GM12878 (cell line): ENCODE measurements at regions not wholly inside any gene's neighbourhood (a gene's known extent, or its start where the extent isn't known, plus 50 kb on each side); places are given as distances from the start of the nearest gene placed in this dataset.

Source experiments
- ATAC-seq: fragments of 200-7000 bp; cut with Tn5 transposase; 3 replicates; pipeline ENCODE4 v1.9.1; 2020; ENCODE audit warnings: mild to moderate bottlenecking, moderate library complexity
- BruUV-seq: library from RNA; stranded (reverse); fragments of 400-500 nt; replicated peaks from 2 replicates; lab custom pipeline; 2021; lab: Mats Ljungman, UMichigan
- CTCF ChIA-PET: fragments of 300-600 bp; sonication (Branson Sonifier 250); formaldehyde crosslinking; extraction: SDS; loops from one replicate; lab custom pipeline; 2021; ENCODE audit warnings: inconsistent platforms; lab: Yijun Ruan, JAX
- POLR2A ChIA-PET: fragments of 350-600 bp; formaldehyde crosslinking; extraction: SDS; loops from one replicate; lab custom pipeline; 2021; ENCODE audit warnings: inconsistent platforms; lab: Charles Lee
- RAD21 ChIA-PET: fragments of 300-600 bp; sonication (Branson Sonifier 250); formaldehyde crosslinking; loops from one replicate; lab custom pipeline; 2023; ENCODE audit warnings: antibody characterized with exemption; ENCODE audit not compliant: unreplicated experiment; lab: Charles Lee
- SMC1A ChIA-PET: fragments of 300-600 bp; sonication (Branson Sonifier 250); formaldehyde crosslinking; loops from one replicate; lab custom pipeline; 2023; ENCODE audit not compliant: unreplicated experiment, uncharacterized antibody; lab: Charles Lee
- DNase-seq: peaks from one replicate; pipeline ENCODE4 v3.0.0-alpha.2; 2011; ENCODE audit warnings: low read depth, low spot score
- FAIRE-seq: peaks from 3 replicates; lab custom pipeline; 2011; peaks lifted over from hg19 to GRCh38; lab: Jason Lieb, UNC
- H2AFZ ChIP-seq: 2 replicates; pipeline ENCODE4 v1.6.0; 2011; ENCODE audit warnings: low read depth, low read length, control low read depth; ENCODE audit not compliant: control insufficient read depth
- H3K27ac ChIP-seq: 2 replicates; pipeline ENCODE4 v1.5.1; 2011; ENCODE audit warnings: control low read depth; ENCODE audit not compliant: control insufficient read depth, insufficient read depth
- H3K27me3 ChIP-seq, 2 experiments: replicated peaks in 1 of 2; 2 replicates each; pipeline versions ENCODE4 v1.6.0 to v1.6.1; 2011; ENCODE audit warnings: low read length in 1 of 2; ENCODE audit not compliant: control insufficient read depth in 2 of 2, insufficient read depth in 2 of 2
- H3K36me3 ChIP-seq, 2 experiments: 2 replicates each; pipeline ENCODE4 v1.5.1; 2011; ENCODE audit warnings: low read length in 1 of 2; ENCODE audit not compliant: control insufficient read depth in 2 of 2, insufficient read depth in 2 of 2
- H3K4me1 ChIP-seq: 2 replicates; pipeline ENCODE4 v1.6.1; 2011; ENCODE audit warnings: mild to moderate bottlenecking, low read length, moderate library complexity, mixed read lengths; ENCODE audit not compliant: control insufficient read depth, insufficient read depth
- H3K4me2 ChIP-seq: 2 replicates; pipeline ENCODE4 v1.6.0; 2011; ENCODE audit warnings: control low read depth; ENCODE audit not compliant: control insufficient read depth, insufficient read depth
- H3K4me3 ChIP-seq: fragments of 200-600 bp; sonication (generic); 2 replicates; pipeline ENCODE4 v1.5.1; 2016
- H3K79me2 ChIP-seq: 2 replicates; pipeline ENCODE4 v1.6.0; 2011; ENCODE audit warnings: low read length; ENCODE audit not compliant: control insufficient read depth, insufficient read depth
- H3K9ac ChIP-seq: 2 replicates; pipeline ENCODE4 v1.8.0; 2011; ENCODE audit warnings: low read length, control low read depth, mixed read lengths; ENCODE audit not compliant: control insufficient read depth, insufficient read depth
- H3K9me3 ChIP-seq: replicated peaks from 3 replicates; pipeline ENCODE4 v1.5.1; 2011; ENCODE audit warnings: mild to moderate bottlenecking, low read length; ENCODE audit not compliant: control insufficient read depth, insufficient read depth
- H4K20me1 ChIP-seq: 2 replicates; pipeline ENCODE4 v1.6.0; 2011; ENCODE audit not compliant: control insufficient read depth, insufficient read depth
- BMI1 ChIP-seq: fragments of 450-650 bp; IDR thresholded peaks from 2 replicates; pipeline ENCODE4 v1.6.1; 2016; ENCODE audit warnings: mild to moderate bottlenecking, moderate library complexity, borderline replicate concordance
- CBX3 ChIP-seq: fragments of 200-600 bp; sonication (generic); IDR thresholded peaks from 2 replicates; pipeline ENCODE4 v1.6.1; 2016; ENCODE audit warnings: low read depth, borderline replicate concordance
- HCFC1 ChIP-seq: fragments of 150-350 bp; IDR thresholded peaks from 2 replicates; pipeline ENCODE4 v1.6.1; 2014; ENCODE audit warnings: low read length
- HDGF ChIP-seq: fragments of 450-650 bp; IDR thresholded peaks from 2 replicates; pipeline ENCODE4 v1.6.1; 2016; ENCODE audit warnings: antibody characterized with exemption
- JUNB ChIP-seq: IDR thresholded peaks from 2 replicates; pipeline ENCODE4 v1.6.1; 2016; ENCODE audit warnings: antibody characterized with exemption, mild to moderate bottlenecking
- KAT2A ChIP-seq: conservative IDR thresholded peaks from 2 replicates; pipeline ENCODE4 v1.6.1; 2011; ENCODE audit warnings: low read depth, low read length; ENCODE audit not compliant: control insufficient read depth
- NFXL1 ChIP-seq: fragments of 450-650 bp; IDR thresholded peaks from 2 replicates; pipeline ENCODE4 v1.6.1; 2017; ENCODE audit warnings: antibody characterized with exemption, mild to moderate bottlenecking, borderline replicate concordance
- NR2C1 ChIP-seq: fragments of 450-650 bp; IDR thresholded peaks from 2 replicates; pipeline ENCODE4 v1.6.1; 2017; ENCODE audit warnings: antibody characterized with exemption, mild to moderate bottlenecking, moderate library complexity
- PAX5 ChIP-seq: IDR thresholded peaks from 2 replicates; pipeline ENCODE4 v1.6.1; 2011; ENCODE audit warnings: low read depth, low read length, borderline replicate concordance
- RAD51 ChIP-seq: fragments of 450-650 bp; IDR thresholded peaks from 2 replicates; pipeline ENCODE4 v1.6.1; 2016; ENCODE audit warnings: moderate library complexity, mild to moderate bottlenecking, inconsistent platforms
- TARDBP ChIP-seq: IDR thresholded peaks from 2 replicates; pipeline ENCODE4 v1.6.1; 2016; ENCODE audit warnings: borderline replicate concordance
- TBL1XR1 ChIP-seq: IDR thresholded peaks from 2 replicates; pipeline ENCODE4 v1.6.1; 2012; ENCODE audit warnings: low read depth, low read length, improper control_type of control experiment
- WRNIP1 ChIP-seq: IDR thresholded peaks from 2 replicates; pipeline ENCODE4 v1.6.1; 2011; ENCODE audit warnings: low read depth, low read length, improper control_type of control experiment, borderline replicate concordance
- YBX1 ChIP-seq: fragments of 450-650 bp; IDR thresholded peaks from 2 replicates; pipeline ENCODE4 v1.6.1; 2016; ENCODE audit warnings: antibody characterized with exemption
- ZNF384 ChIP-seq: IDR thresholded peaks from 2 replicates; pipeline ENCODE4 v1.6.1; 2012; ENCODE audit warnings: low read depth, mild to moderate bottlenecking, low read length, improper control_type of control experiment, borderline replicate concordance
- WGBS: methylation state at CpG from one replicate; pipeline ENCODE4 v1.1.6; 2016; ENCODE audit warnings: low lambda C conversion rate; ENCODE audit not compliant: insufficient replicate concordance, insufficient coverage; ENCODE audit errors: missing lambda C conversion rate; 5-methylcytosine and 5-hydroxymethylcytosine counted together
- in situ Hi-C: fragments of 300-500 bp; cut with MboI; formaldehyde crosslinking; loops from 9 replicates; pipeline ENCODE4 v1.14.3; 2018; ENCODE audit warnings: mixed read lengths
- intact Hi-C: fragments of 100-400 bp; cut with micrococcal nuclease; formaldehyde crosslinking; loops from one replicate; pipeline ENCODE4 v1.14.2; 2022; ENCODE audit not compliant: unreplicated experiment
- TF ChIP-seq, protein P1 (sequence below): fragments of 450-650 bp; conservative IDR thresholded peaks from 2 replicates; pipeline ENCODE4 v1.6.1; 2017; ENCODE audit warnings: mild to moderate bottlenecking, moderate library complexity
- TF ChIP-seq, protein P2 (sequence below): IDR thresholded peaks from 2 replicates; pipeline ENCODE4 v1.6.1; 2011; ENCODE audit warnings: low read depth, mild to moderate bottlenecking, low read length, moderate library complexity, borderline replicate concordance; ENCODE audit errors: extremely low read depth
- TF ChIP-seq, protein P3 (sequence below): fragments of 450-650 bp; IDR thresholded peaks from 2 replicates; pipeline ENCODE4 v1.6.1; 2017; ENCODE audit warnings: mild to moderate bottlenecking, moderate library complexity

DNA sequence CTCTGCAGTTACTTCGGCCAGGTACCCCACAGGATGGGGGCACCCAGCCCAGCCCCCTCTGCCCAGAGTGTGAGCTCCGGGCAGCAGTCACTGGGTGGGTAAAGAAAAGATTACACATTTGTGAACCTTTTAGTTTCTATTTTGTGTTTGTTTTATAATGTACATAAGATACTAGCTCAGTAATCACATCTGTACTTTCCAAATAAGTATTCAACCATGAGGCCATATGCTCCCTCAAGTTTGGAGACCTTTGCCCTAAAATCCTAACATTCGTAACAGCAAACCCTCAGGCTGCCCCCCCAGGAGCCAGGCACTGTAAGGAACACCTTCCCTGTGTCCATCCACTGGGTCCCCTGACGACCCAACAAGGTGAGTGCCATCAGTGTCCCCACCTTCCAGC lies 68.3 kb upstream of the SLC6A6 start:
- SMC1A ChIA-PET, result no interaction called here
- Histone ChIP-seq H3K4me1 (no peaks in the 10 kb centered on the region), H3K79me2 (no peaks in the 10 kb centered on the region), H3K36me3 (no peaks in the 10 kb centered on the region), H3K9ac (no peak overlapping the region), H2AFZ (no peak overlapping the region), H3K27me3 (no peaks in the 10 kb centered on the region), H3K27ac (no peak overlapping the region), H3K4me3 (no peak overlapping the region), H3K4me2 (no peak overlapping the region), H4K20me1 (no peaks in the 10 kb centered on the region), H3K9me3 (no peaks in the 10 kb centered on the region)
- CTCF ChIA-PET, result interaction anchor here (0.8 kb wide), 1 partner anchor 16 kb away, joined by 3 read pairs; no protein-coding TSS in a partner anchor
- no peak for DNase-seq
- no peak for FAIRE-seq
- in situ Hi-C loops, result no loop called here
- ATAC-seq, result no peak
- no TSS peak for BruUV-seq
- RAD21 ChIA-PET, result no interaction called here
- intact Hi-C loops, result no loop called here
- WGBS, result 4% methylated on average over 4 of the region's 4 CpGs
- POLR2A ChIA-PET, result no interaction called here
- TF ChIP-seq RAD51 (no peak), NR2C1 (no peak), NFXL1 (no peak), HDGF (no peak), KAT2A (no peak), TARDBP (no peak), TBL1XR1 (no peak), CBX3 (no peak), ZNF384 (no peak), WRNIP1 (no peak), JUNB (no peak), HCFC1 (no peak), PAX5 (no peak), YBX1 (no peak), BMI1 (no peak)
- TF ChIP-seq, protein P1, sequence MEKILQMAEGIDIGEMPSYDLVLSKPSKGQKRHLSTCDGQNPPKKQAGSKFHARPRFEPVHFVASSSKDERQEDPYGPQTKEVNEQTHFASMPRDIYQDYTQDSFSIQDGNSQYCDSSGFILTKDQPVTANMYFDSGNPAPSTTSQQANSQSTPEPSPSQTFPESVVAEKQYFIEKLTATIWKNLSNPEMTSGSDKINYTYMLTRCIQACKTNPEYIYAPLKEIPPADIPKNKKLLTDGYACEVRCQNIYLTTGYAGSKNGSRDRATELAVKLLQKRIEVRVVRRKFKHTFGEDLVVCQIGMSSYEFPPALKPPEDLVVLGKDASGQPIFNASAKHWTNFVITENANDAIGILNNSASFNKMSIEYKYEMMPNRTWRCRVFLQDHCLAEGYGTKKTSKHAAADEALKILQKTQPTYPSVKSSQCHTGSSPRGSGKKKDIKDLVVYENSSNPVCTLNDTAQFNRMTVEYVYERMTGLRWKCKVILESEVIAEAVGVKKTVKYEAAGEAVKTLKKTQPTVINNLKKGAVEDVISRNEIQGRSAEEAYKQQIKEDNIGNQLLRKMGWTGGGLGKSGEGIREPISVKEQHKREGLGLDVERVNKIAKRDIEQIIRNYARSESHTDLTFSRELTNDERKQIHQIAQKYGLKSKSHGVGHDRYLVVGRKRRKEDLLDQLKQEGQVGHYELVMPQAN, result no peak
- TF ChIP-seq, protein P2, sequence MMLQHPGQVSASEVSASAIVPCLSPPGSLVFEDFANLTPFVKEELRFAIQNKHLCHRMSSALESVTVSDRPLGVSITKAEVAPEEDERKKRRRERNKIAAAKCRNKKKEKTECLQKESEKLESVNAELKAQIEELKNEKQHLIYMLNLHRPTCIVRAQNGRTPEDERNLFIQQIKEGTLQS, result no peak
- TF ChIP-seq, protein P3, sequence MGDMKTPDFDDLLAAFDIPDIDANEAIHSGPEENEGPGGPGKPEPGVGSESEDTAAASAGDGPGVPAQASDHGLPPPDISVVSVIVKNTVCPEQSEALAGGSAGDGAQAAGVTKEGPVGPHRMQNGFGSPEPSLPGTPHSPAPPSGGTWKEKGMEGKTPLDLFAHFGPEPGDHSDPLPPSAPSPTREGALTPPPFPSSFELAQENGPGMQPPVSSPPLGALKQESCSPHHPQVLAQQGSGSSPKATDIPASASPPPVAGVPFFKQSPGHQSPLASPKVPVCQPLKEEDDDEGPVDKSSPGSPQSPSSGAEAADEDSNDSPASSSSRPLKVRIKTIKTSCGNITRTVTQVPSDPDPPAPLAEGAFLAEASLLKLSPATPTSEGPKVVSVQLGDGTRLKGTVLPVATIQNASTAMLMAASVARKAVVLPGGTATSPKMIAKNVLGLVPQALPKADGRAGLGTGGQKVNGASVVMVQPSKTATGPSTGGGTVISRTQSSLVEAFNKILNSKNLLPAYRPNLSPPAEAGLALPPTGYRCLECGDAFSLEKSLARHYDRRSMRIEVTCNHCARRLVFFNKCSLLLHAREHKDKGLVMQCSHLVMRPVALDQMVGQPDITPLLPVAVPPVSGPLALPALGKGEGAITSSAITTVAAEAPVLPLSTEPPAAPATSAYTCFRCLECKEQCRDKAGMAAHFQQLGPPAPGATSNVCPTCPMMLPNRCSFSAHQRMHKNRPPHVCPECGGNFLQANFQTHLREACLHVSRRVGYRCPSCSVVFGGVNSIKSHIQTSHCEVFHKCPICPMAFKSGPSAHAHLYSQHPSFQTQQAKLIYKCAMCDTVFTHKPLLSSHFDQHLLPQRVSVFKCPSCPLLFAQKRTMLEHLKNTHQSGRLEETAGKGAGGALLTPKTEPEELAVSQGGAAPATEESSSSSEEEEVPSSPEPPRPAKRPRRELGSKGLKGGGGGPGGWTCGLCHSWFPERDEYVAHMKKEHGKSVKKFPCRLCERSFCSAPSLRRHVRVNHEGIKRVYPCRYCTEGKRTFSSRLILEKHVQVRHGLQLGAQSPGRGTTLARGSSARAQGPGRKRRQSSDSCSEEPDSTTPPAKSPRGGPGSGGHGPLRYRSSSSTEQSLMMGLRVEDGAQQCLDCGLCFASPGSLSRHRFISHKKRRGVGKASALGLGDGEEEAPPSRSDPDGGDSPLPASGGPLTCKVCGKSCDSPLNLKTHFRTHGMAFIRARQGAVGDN, result no peak
